Neural cell (in vitro differentiated cells): ENCODE measurements at regions not wholly inside any gene's neighbourhood (a gene's known extent, or its start where the extent isn't known, plus 50 kb on each side); places are given as distances from the start of the nearest gene placed in this dataset.

Experiments used
- H2AFZ ChIP-seq: fragments of 200-600, 300-800 bp; sonication (generic), shearing (Covaris generic); 2 replicates; pipeline ENCODE4 v1.6.0; 2014; ENCODE audit warnings: low read depth, mild to moderate bottlenecking, antibody characterized with exemption, low read length, moderate library complexity
- H3F3A ChIP-seq: fragments of 200-600 bp; shearing (Covaris generic); 2 replicates; pipeline ENCODE4 v1.6.1; 2016; ENCODE audit warnings: mild to moderate bottlenecking, moderate library complexity, mixed read lengths, antibody characterized with exemption, low read length; ENCODE audit not compliant: insufficient read depth, poor library complexity, severe bottlenecking
- H3K27ac ChIP-seq: fragments of 200-600, 300-800 bp; sonication (generic), shearing (Covaris generic); 2 replicates; pipeline ENCODE4 v1.5.1; 2014; ENCODE audit warnings: mild to moderate bottlenecking, low read length, moderate library complexity
- H3K27me3 ChIP-seq: fragments of 300-800, 200-600 bp; sonication (generic), shearing (Covaris generic); 2 replicates; pipeline ENCODE4 v1.6.0; 2014; ENCODE audit warnings: mild to moderate bottlenecking, low read depth, low read length, moderate library complexity; ENCODE audit not compliant: insufficient read depth
- H3K36me3 ChIP-seq: fragments of 300-800, 200-600 bp; sonication (generic), shearing (Covaris generic); 2 replicates; pipeline ENCODE4 v1.5.1; 2014; ENCODE audit warnings: mild to moderate bottlenecking, antibody characterized with exemption, low read length, moderate library complexity; ENCODE audit not compliant: insufficient read depth
- H3K4me2 ChIP-seq: fragments of 300-800, 200-600 bp; sonication (generic), shearing (Covaris generic); 2 replicates; pipeline ENCODE4 v1.6.0; 2014; ENCODE audit warnings: mild to moderate bottlenecking, low read length
- H3K4me3 ChIP-seq: fragments of 300-800, 200-600 bp; sonication (generic), shearing (Covaris generic); 2 replicates; pipeline ENCODE4 v1.5.1; 2014; ENCODE audit warnings: mild to moderate bottlenecking, low read length, moderate library complexity
- H3K79me2 ChIP-seq: fragments of 200-600 bp; shearing (Covaris generic); replicated peaks from 2 replicates; pipeline ENCODE4 v1.6.0; 2014; ENCODE audit warnings: mild to moderate bottlenecking, low read length, moderate library complexity; ENCODE audit not compliant: insufficient read depth
- H3K9ac ChIP-seq: fragments of 300-800, 200-600 bp; sonication (generic), shearing (Covaris generic); 2 replicates; pipeline ENCODE4 v1.6.1; 2016; ENCODE audit warnings: mild to moderate bottlenecking, low read length, mixed read lengths
- H3K9me2 ChIP-seq: fragments of 200-600 bp; shearing (Covaris generic); 2 replicates; pipeline ENCODE4 v1.6.1; 2016; ENCODE audit warnings: mild to moderate bottlenecking, low read length, mixed read lengths; ENCODE audit not compliant: insufficient read depth
- H3K9me3 ChIP-seq: fragments of 200-600, 300-800 bp; sonication (generic), shearing (Covaris generic); 2 replicates; pipeline ENCODE4 v1.6.1; 2016; ENCODE audit warnings: mild to moderate bottlenecking, mixed run types, low read length, moderate library complexity, mixed read lengths
- H4K20me1 ChIP-seq: fragments of 200-600 bp; shearing (Covaris generic); 2 replicates; pipeline ENCODE4 v1.6.1; 2016; ENCODE audit warnings: mild to moderate bottlenecking, mixed run types; ENCODE audit not compliant: insufficient read depth
- EP300 ChIP-seq: fragments of 450-650 bp; conservative IDR thresholded peaks from 2 replicates; pipeline ENCODE4 v1.6.1; 2014; ENCODE audit warnings: antibody characterized with exemption, mild to moderate bottlenecking, moderate library complexity; ENCODE audit not compliant: poor library complexity, severe bottlenecking
- EZH2 ChIP-seq: fragments of 200-600, 300-800 bp; shearing (Covaris generic), sonication (generic); IDR thresholded peaks from 2 replicates; pipeline ENCODE4 v1.6.1; 2014; ENCODE audit warnings: antibody characterized with exemption, low read length, borderline replicate concordance, mild to moderate bottlenecking; ENCODE audit not compliant: insufficient read depth, poor library complexity, severe bottlenecking
- MXI1 ChIP-seq: fragments of 450-650 bp; conservative IDR thresholded peaks from 2 replicates; pipeline ENCODE4 v1.6.1; 2014; ENCODE audit warnings: antibody characterized with exemption, mild to moderate bottlenecking; ENCODE audit not compliant: poor library complexity, severe bottlenecking
- POLR2AphosphoS5 ChIP-seq: IDR thresholded peaks from 2 replicates; pipeline ENCODE4 v1.6.1; 2012
- RAD21 ChIP-seq: fragments of 450-650 bp; conservative IDR thresholded peaks from 2 replicates; pipeline ENCODE4 v1.6.1; 2014; ENCODE audit warnings: antibody characterized with exemption, mild to moderate bottlenecking, moderate library complexity
- SMC3 ChIP-seq: fragments of 450-650 bp; conservative IDR thresholded peaks from 2 replicates; pipeline ENCODE4 v1.6.1; 2014; ENCODE audit warnings: antibody characterized with exemption, mild to moderate bottlenecking, moderate library complexity; ENCODE audit not compliant: poor library complexity
- TAF1 ChIP-seq: IDR thresholded peaks from 2 replicates; pipeline ENCODE4 v1.6.1; 2012; ENCODE audit warnings: low read depth
- TF ChIP-seq, protein P1 (sequence below): fragments of 450-650 bp; IDR thresholded peaks from 2 replicates; pipeline ENCODE4 v1.5.1; 2014; ENCODE audit warnings: antibody characterized with exemption, mild to moderate bottlenecking, moderate library complexity; ENCODE audit not compliant: poor library complexity, severe bottlenecking
- TF ChIP-seq, protein P2 (sequence below): IDR thresholded peaks from 2 replicates; pipeline ENCODE4 v1.6.1; 2012; ENCODE audit warnings: borderline replicate concordance

GRCh38 chr13:21822029-21822428, 151.2 kb downstream of the FGF9 start:
- no peak overlapping the region for H3K4me3 ChIP-seq
- H2AFZ ChIP-seq = no peak overlapping the region
- H3F3A ChIP-seq = no peaks in the 10 kb centered on the region
- no peaks in the 10 kb centered on the region for H3K9me2 ChIP-seq
- no peaks in the 10 kb centered on the region for H3K9me3 ChIP-seq
- no peaks in the 10 kb centered on the region for H3K36me3 ChIP-seq
- H3K27ac ChIP-seq = no peak overlapping the region
- H3K27me3 ChIP-seq = no peaks in the 10 kb centered on the region
- no peak overlapping the region for H3K9ac ChIP-seq
- TF ChIP-seq, protein P1, sequence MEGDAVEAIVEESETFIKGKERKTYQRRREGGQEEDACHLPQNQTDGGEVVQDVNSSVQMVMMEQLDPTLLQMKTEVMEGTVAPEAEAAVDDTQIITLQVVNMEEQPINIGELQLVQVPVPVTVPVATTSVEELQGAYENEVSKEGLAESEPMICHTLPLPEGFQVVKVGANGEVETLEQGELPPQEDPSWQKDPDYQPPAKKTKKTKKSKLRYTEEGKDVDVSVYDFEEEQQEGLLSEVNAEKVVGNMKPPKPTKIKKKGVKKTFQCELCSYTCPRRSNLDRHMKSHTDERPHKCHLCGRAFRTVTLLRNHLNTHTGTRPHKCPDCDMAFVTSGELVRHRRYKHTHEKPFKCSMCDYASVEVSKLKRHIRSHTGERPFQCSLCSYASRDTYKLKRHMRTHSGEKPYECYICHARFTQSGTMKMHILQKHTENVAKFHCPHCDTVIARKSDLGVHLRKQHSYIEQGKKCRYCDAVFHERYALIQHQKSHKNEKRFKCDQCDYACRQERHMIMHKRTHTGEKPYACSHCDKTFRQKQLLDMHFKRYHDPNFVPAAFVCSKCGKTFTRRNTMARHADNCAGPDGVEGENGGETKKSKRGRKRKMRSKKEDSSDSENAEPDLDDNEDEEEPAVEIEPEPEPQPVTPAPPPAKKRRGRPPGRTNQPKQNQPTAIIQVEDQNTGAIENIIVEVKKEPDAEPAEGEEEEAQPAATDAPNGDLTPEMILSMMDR = no peak
- TF ChIP-seq RAD21 (no peak), MXI1 (no peak), EZH2 (no peak)
- no peak overlapping the region for H3K4me2 ChIP-seq
- no peaks in the 10 kb centered on the region for H4K20me1 ChIP-seq
- no peaks in the 10 kb centered on the region for H3K79me2 ChIP-seq

DNA sequence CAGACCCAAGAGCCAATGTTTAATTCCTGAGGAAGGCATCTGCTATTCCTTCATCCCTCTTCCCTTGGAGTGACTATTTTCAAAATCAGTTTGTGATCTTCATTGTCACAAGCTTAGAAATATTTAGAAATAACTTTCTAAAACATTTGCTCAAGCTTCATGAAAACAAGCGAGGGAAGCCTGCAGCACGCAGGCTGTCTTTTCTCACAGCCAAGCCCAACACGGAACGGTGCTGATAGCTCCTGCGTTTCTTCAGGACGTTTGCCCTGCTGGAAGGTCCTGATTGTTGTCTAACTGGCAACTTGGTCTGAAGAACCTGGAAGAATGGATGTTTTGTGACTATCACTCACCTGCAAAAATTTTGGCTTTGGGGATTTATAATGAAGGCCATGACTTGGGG, 152.5 kb downstream of the FGF9 start:
- H3K27me3 ChIP-seq = no peaks in the 10 kb centered on the region
- no peak for TF ChIP-seq EZH2
- TF ChIP-seq, protein P1 = no peak
- TF ChIP-seq, protein P2, sequence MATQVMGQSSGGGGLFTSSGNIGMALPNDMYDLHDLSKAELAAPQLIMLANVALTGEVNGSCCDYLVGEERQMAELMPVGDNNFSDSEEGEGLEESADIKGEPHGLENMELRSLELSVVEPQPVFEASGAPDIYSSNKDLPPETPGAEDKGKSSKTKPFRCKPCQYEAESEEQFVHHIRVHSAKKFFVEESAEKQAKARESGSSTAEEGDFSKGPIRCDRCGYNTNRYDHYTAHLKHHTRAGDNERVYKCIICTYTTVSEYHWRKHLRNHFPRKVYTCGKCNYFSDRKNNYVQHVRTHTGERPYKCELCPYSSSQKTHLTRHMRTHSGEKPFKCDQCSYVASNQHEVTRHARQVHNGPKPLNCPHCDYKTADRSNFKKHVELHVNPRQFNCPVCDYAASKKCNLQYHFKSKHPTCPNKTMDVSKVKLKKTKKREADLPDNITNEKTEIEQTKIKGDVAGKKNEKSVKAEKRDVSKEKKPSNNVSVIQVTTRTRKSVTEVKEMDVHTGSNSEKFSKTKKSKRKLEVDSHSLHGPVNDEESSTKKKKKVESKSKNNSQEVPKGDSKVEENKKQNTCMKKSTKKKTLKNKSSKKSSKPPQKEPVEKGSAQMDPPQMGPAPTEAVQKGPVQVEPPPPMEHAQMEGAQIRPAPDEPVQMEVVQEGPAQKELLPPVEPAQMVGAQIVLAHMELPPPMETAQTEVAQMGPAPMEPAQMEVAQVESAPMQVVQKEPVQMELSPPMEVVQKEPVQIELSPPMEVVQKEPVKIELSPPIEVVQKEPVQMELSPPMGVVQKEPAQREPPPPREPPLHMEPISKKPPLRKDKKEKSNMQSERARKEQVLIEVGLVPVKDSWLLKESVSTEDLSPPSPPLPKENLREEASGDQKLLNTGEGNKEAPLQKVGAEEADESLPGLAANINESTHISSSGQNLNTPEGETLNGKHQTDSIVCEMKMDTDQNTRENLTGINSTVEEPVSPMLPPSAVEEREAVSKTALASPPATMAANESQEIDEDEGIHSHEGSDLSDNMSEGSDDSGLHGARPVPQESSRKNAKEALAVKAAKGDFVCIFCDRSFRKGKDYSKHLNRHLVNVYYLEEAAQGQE = no peak
- no peak for TF ChIP-seq TAF1
- no peak for TF ChIP-seq RAD21
- no peak for TF ChIP-seq SMC3
- TF ChIP-seq EP300 = no peak
- TF ChIP-seq MXI1 = no peak
- no peak for TF ChIP-seq POLR2AphosphoS5

More for the DNA sequence above, 152.5 kb downstream of the FGF9 start:
- H3K79me2 ChIP-seq = no peaks in the 10 kb centered on the region
- no peak overlapping the region for H3K27ac ChIP-seq
- no peaks in the 10 kb centered on the region for H3K9me2 ChIP-seq
- no peak overlapping the region for H3K4me3 ChIP-seq
- H3K4me2 ChIP-seq = no peak overlapping the region
- H3K9me3 ChIP-seq = no peaks in the 10 kb centered on the region
- H2AFZ ChIP-seq = no peak overlapping the region
- no peaks in the 10 kb centered on the region for H3K36me3 ChIP-seq
- no peaks in the 10 kb centered on the region for H4K20me1 ChIP-seq
- no peaks in the 10 kb centered on the region for H3F3A ChIP-seq
- H3K9ac ChIP-seq = no peak overlapping the region
